Calu3 (cell line): ENCODE measurements at regions not wholly inside any gene's neighbourhood (a gene's known extent, or its start where the extent isn't known, plus 50 kb on each side); places are given as distances from the start of the nearest gene placed in this dataset.
A peak's percentile ranks its signal among the peaks of the same experiment; 100 is the strongest.

Experiments used
- BruUV-seq: library from RNA; stranded (reverse); fragments of 400-500 nt; replicated peaks from 2 replicates; lab custom pipeline; 2021; lab: Mats Ljungman, UMichigan
- CTCF ChIA-PET: fragments of 300-600 bp; sonication (Branson Sonifier 250); formaldehyde crosslinking; loops from one replicate; lab custom pipeline; 2022; ENCODE audit warnings: antibody characterized with exemption; lab: Charles Lee
- DNase-seq: peaks from one replicate; pipeline ENCODE4 v3.0.0; 2022
- H3K27ac Mint-ChIP-seq: one replicate; pipeline ENCODE4 v1.8.0; 2022; ENCODE audit warnings: mixed read lengths; ENCODE audit not compliant: unreplicated experiment
- H3K27me3 Mint-ChIP-seq: one replicate; pipeline ENCODE4 v1.8.0; 2022; ENCODE audit warnings: mixed read lengths; ENCODE audit not compliant: unreplicated experiment
- H3K36me3 Mint-ChIP-seq: one replicate; pipeline ENCODE4 v1.8.0; 2022; ENCODE audit warnings: mild to moderate bottlenecking, moderate library complexity, mixed read lengths; ENCODE audit not compliant: insufficient read depth, unreplicated experiment
- H3K4me1 Mint-ChIP-seq: one replicate; pipeline ENCODE4 v1.8.0; 2022; ENCODE audit warnings: mild to moderate bottlenecking, low read depth, mixed read lengths; ENCODE audit not compliant: unreplicated experiment
- H3K4me3 Mint-ChIP-seq: one replicate; pipeline ENCODE4 v1.8.0; 2022; ENCODE audit warnings: mild to moderate bottlenecking, low read depth, moderate library complexity, mixed read lengths; ENCODE audit not compliant: unreplicated experiment
- H3K9me3 Mint-ChIP-seq: one replicate; pipeline ENCODE4 v1.8.0; 2022; ENCODE audit warnings: low read depth, mixed read lengths; ENCODE audit not compliant: unreplicated experiment
- CTCF ChIP-seq: fragments of 200-600 bp; IDR thresholded peaks from one replicate; pipeline ENCODE4 v1.8.0; 2022; ENCODE audit warnings: antibody characterized with exemption; ENCODE audit not compliant: unreplicated experiment
- intact Hi-C: fragments of 100-400 bp; cut with micrococcal nuclease; formaldehyde crosslinking; loops from one replicate; pipeline ENCODE4 v1.10.0; 2022; ENCODE audit not compliant: unreplicated experiment

DNA sequence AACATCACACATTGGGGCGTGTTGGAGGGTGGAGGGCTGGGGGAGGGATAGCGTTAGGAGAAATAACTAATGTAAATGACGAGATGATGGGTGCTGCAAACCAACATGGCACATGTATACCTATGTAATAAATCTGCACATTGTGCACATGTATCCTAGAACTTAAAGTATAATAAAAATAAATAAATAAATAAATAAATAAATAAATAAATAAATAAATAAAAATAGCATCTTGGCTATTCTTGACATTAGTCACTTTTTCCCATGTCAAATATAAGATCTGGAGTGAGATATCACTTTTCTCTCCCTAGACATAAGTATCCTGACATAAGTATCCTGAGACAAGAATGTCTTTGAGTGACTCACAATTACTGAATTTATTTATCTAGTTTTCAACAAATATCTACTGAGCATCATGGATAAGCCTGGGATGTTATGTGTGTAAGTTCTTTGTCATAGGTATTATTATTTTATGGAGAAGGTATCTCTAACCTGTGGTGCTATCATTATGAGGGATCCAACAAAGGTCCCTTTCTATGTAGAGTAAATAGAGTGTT, 691.3 kb downstream of the SORCS1 start:
- H3K27me3 Mint-ChIP-seq = no peaks in the 10 kb centered on the region
- H3K4me1 Mint-ChIP-seq = no peaks in the 10 kb centered on the region
- H3K36me3 Mint-ChIP-seq = no peaks in the 10 kb centered on the region
- CTCF ChIA-PET = no interaction called here
- no TSS peak for BruUV-seq
- no peak overlapping the region for H3K27ac Mint-ChIP-seq
- H3K9me3 Mint-ChIP-seq = peaks cover 2% of the 10 kb centered on the region
- no peak overlapping the region for H3K4me3 Mint-ChIP-seq
- intact Hi-C loops = no loop called here
- DNase-seq = no peak
- no peak for TF ChIP-seq CTCF

DNA sequence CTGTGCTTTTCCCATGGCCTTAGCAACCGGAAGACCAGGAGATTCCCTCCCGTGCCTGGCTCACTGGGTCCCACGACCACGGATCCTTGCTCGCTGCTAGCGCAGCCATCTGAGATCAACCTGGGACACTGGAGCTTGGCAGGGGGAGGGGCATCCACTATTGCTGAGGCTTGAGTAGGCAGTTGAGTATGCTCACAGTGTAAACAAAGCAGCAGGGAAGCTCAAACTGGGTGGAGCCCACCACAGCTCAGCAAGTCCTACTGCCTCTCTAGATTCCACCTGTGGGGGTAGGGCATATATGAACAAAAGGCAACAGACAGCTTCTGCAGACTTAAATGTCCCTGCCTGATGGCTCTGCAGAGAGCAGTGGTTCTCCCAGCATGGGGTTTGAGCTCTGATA, 697.0 kb downstream of the SORCS1 start:
- Mint-ChIP-seq H3K27me3 (no peaks in the 10 kb centered on the region), H3K9me3 (peaks cover 3% of the 10 kb centered on the region), H3K4me3 (no peak overlapping the region), H3K36me3 (no peaks in the 10 kb centered on the region), H3K27ac (no peak overlapping the region), H3K4me1 (no peaks in the 10 kb centered on the region)
- CTCF ChIA-PET = no interaction called here
- BruUV-seq = no TSS peak
- intact Hi-C loops = no loop called here
- TF ChIP-seq CTCF = no peak
- peak; percentile 1 for DNase-seq

DNA sequence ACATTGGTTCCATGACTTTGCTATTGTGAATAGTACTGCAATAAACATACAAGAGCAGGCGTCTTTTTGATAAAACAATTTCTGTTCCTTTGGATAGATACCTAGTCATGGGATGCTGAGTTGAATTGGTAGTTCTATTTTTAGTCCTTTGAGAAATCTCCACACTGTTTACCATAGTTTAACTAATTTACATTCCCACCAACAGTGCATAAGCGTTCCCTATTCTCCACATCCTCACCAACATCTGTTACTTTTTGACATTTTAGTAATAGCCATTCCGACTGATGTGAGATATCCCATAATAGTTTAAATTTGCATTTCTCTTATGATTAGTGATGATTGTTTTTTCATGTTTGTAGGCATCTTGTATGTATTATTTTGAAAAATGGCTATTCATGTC, 707.0 kb downstream of the SORCS1 start:
- intact Hi-C loops = no loop called here
- BruUV-seq = no TSS peak
- no peaks in the 10 kb centered on the region for H3K27me3 Mint-ChIP-seq
- no peaks in the 10 kb centered on the region for H3K36me3 Mint-ChIP-seq
- CTCF ChIA-PET = no interaction called here
- no peak for DNase-seq
- peaks cover 3% of the 10 kb centered on the region for H3K9me3 Mint-ChIP-seq
- no peak overlapping the region for H3K4me3 Mint-ChIP-seq
- no peaks in the 10 kb centered on the region for H3K4me1 Mint-ChIP-seq
- TF ChIP-seq CTCF = no peak
- H3K27ac Mint-ChIP-seq = no peak overlapping the region

GRCh38 chr10:106454233-106454632, 710.3 kb downstream of the SORCS1 start:
- DNase-seq = no peak
- H3K9me3 Mint-ChIP-seq = no peaks in the 10 kb centered on the region
- H3K27me3 Mint-ChIP-seq = no peaks in the 10 kb centered on the region
- intact Hi-C loops = no loop called here
- CTCF ChIA-PET = no interaction called here
- no peaks in the 10 kb centered on the region for H3K36me3 Mint-ChIP-seq
- H3K4me1 Mint-ChIP-seq = no peaks in the 10 kb centered on the region
- TF ChIP-seq CTCF = no peak
- H3K4me3 Mint-ChIP-seq = no peak overlapping the region
- BruUV-seq = no TSS peak
- no peak overlapping the region for H3K27ac Mint-ChIP-seq
